K562 (cell line): ENCODE measurements at regions not wholly inside any gene's neighbourhood (a gene's known extent, or its start where the extent isn't known, plus 50 kb on each side); places are given as distances from the start of the nearest gene placed in this dataset.
"Not testable (repeated sequence)": the region's sequence is repeated elsewhere in the genome, so short reads cannot be mapped to it uniquely, and the experiment has no call there.

Experiments
- CC2D1A ChIP-seq: fragments of 450-650 bp; IDR thresholded peaks from 2 replicates; pipeline ENCODE4 v1.6.1; 2017; ENCODE audit warnings: mild to moderate bottlenecking
- POLR2A ChIP-seq: fragments of 450-650 bp; conservative IDR thresholded peaks from 2 replicates; pipeline ENCODE4 v1.6.1; 2016

GRCh38 chr20:30405585-30405984 is 851.9 kb upstream of the DEFB115 start:
- not testable (repeated sequence) for TF ChIP-seq CC2D1A, POLR2A
